Karpas-422 (cell line): ENCODE measurements at regions not wholly inside any gene's neighbourhood (a gene's known extent, or its start where the extent isn't known, plus 50 kb on each side); places are given as distances from the start of the nearest gene placed in this dataset.
A peak's percentile ranks its signal among the peaks of the same experiment; 100 is the strongest.

Experiments used
- DNase-seq: peaks from one replicate; pipeline ENCODE4 v3.0.0-alpha.2; 2015
- H2AFZ ChIP-seq: fragments of 200-600 bp; sonication (generic); 2 replicates; pipeline ENCODE4 v1.6.1; 2014; ENCODE audit warnings: antibody characterized with exemption, low read length, mixed read lengths
- H3K27ac ChIP-seq: fragments of 200-600 bp; sonication (generic); 2 replicates; pipeline ENCODE4 v1.5.1; 2014; ENCODE audit warnings: mild to moderate bottlenecking, low read length, moderate library complexity
- H3K27me3 ChIP-seq: fragments of 200-600 bp; sonication (generic); 2 replicates; pipeline ENCODE4 v1.6.1; 2014; ENCODE audit warnings: low read length, mixed read lengths
- H3K36me3 ChIP-seq: fragments of 200-600 bp; sonication (generic); 2 replicates; pipeline ENCODE4 v1.6.1; 2014; ENCODE audit warnings: low read length, mixed read lengths; ENCODE audit not compliant: insufficient read depth
- H3K4me1 ChIP-seq: fragments of 200-600 bp; sonication (generic); 2 replicates; pipeline ENCODE4 v1.6.1; 2014; ENCODE audit warnings: mild to moderate bottlenecking, low read length, mixed read lengths
- H3K4me2 ChIP-seq: fragments of 200-600 bp; sonication (generic); 2 replicates; pipeline ENCODE4 v1.6.1; 2014; ENCODE audit warnings: low read length, low read depth, mild to moderate bottlenecking; ENCODE audit not compliant: poor library complexity, severe bottlenecking
- H3K4me3 ChIP-seq: fragments of 200-600 bp; sonication (generic); 2 replicates; pipeline ENCODE4 v1.5.1; 2014; ENCODE audit warnings: mild to moderate bottlenecking, antibody characterized with exemption, low read length, mixed read lengths
- H3K79me2 ChIP-seq: fragments of 200-600 bp; sonication (generic); 2 replicates; pipeline ENCODE4 v1.6.1; 2014; ENCODE audit warnings: mild to moderate bottlenecking, low read length, mixed read lengths
- H3K9ac ChIP-seq: fragments of 200-600 bp; sonication (generic); 2 replicates; pipeline ENCODE4 v1.6.0; 2014; ENCODE audit warnings: low read length
- H3K9me2 ChIP-seq: fragments of 200-600 bp; sonication (generic), shearing (Covaris generic); replicated peaks from 2 replicates; pipeline ENCODE4 v1.6.0; 2014; ENCODE audit warnings: mild to moderate bottlenecking, low read length, moderate library complexity; ENCODE audit not compliant: insufficient read depth
- H3K9me3 ChIP-seq: fragments of 300-700, 200-600 bp; sonication (generic); 2 replicates; pipeline ENCODE4 v1.6.1; 2014; ENCODE audit warnings: low read length, mixed read lengths
- H4K20me1 ChIP-seq: fragments of 200-600 bp; sonication (generic); 2 replicates; pipeline ENCODE4 v1.6.1; 2014; ENCODE audit warnings: mild to moderate bottlenecking, antibody characterized with exemption, low read length, low read depth; ENCODE audit not compliant: insufficient read depth

GRCh38 chr18:27378431-27379095 is 193.5 kb upstream of the CHST9 start:
- no peaks in the 10 kb centered on the region for H3K4me1 ChIP-seq
- H2AFZ ChIP-seq, result no peak overlapping the region
- H3K9ac ChIP-seq, result no peak overlapping the region
- no peaks in the 10 kb centered on the region; the same call in 1 of the 2 replicates for H3K9me3 ChIP-seq
- no peaks in the 10 kb centered on the region for H3K27me3 ChIP-seq
- H3K79me2 ChIP-seq, result no peaks in the 10 kb centered on the region
- H3K27ac ChIP-seq, result no peak overlapping the region
- H4K20me1 ChIP-seq, result no peaks in the 10 kb centered on the region
- H3K4me3 ChIP-seq, result no peak overlapping the region
- no peaks in the 10 kb centered on the region for H3K36me3 ChIP-seq
- no peak overlapping the region for H3K4me2 ChIP-seq
- no peaks in the 10 kb centered on the region for H3K9me2 ChIP-seq
- DNase-seq, result no peak

DNA sequence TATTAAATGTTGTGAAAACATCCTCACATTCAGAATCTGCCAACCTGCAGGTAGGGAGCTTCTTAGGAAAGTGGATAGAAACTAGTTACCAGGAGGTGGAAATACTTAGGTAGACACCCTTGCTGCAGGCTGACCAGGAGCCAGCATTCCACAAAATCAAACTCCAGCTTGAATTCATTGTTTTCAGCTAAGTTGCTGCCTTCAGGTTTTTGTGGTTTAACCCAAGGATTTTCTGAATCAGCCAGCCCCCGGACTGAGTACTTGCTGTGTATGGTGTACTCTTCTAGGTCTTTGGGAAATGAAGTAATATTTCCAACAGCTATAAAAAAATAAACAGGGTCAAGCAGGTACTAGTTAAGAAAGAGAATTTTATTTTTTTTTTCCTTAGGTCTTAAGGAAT is 192.1 kb upstream of the CHST9 start:
- no peaks in the 10 kb centered on the region for H4K20me1 ChIP-seq

DNA sequence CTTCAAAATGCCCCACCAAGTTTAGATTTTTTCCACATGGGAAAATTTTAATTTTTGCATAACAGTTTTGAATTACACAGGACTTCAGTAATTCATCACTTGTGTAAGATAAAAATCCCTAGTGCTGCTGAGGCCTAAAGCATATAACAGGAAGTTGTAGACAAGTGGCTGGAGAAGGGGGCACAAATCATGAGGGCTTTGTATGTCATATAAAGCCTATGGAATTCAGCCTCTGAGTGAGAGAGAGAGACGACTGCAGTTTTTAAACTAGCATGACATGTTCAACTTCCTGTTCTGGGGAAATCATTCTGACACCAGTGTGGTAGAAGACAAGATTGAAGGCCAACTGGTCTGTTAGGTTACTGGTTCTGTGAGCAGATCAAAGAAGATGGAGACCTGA is 187.3 kb upstream of the CHST9 start:
- Histone ChIP-seq H3K9me3 (no peaks in the 10 kb centered on the region; the same call in 1 of the 2 replicates), H3K9me2 (no peaks in the 10 kb centered on the region), H3K4me3 (no peak overlapping the region), H3K4me2 (no peak overlapping the region), H4K20me1 (no peaks in the 10 kb centered on the region), H3K27ac (no peak overlapping the region), H2AFZ (no peak overlapping the region), H3K79me2 (no peaks in the 10 kb centered on the region), H3K36me3 (no peaks in the 10 kb centered on the region), H3K4me1 (no peaks in the 10 kb centered on the region), H3K27me3 (no peaks in the 10 kb centered on the region), H3K9ac (no peak overlapping the region)
- no peak for DNase-seq

More for the DNA sequence above, 192.1 kb upstream of the CHST9 start:
- Histone ChIP-seq H3K27ac (no peak overlapping the region), H2AFZ (no peak overlapping the region), H3K4me3 (no peak overlapping the region), H3K27me3 (no peaks in the 10 kb centered on the region), H3K4me1 (no peaks in the 10 kb centered on the region), H3K79me2 (no peaks in the 10 kb centered on the region), H3K36me3 (no peaks in the 10 kb centered on the region), H3K9me2 (no peaks in the 10 kb centered on the region), H3K9ac (no peak overlapping the region), H3K9me3 (no peaks in the 10 kb centered on the region; the same call in none of the 2 replicates), H3K4me2 (no peak overlapping the region)
- DNase-seq, result no peak

GRCh38 chr18:27366665-27367064 is 181.6 kb upstream of the CHST9 start:
- no peaks in the 10 kb centered on the region for H3K9me2 ChIP-seq
- no peaks in the 10 kb centered on the region for H3K79me2 ChIP-seq
- no peaks in the 10 kb centered on the region for H3K27me3 ChIP-seq
- H3K9ac ChIP-seq, result no peak overlapping the region
- H3K4me1 ChIP-seq, result no peaks in the 10 kb centered on the region
- no peak overlapping the region for H3K4me2 ChIP-seq
- no peak for DNase-seq
- H4K20me1 ChIP-seq, result no peaks in the 10 kb centered on the region
- H3K27ac ChIP-seq, result no peak overlapping the region
- no peak overlapping the region for H3K4me3 ChIP-seq
- H3K9me3 ChIP-seq, result no peaks in the 10 kb centered on the region
- H2AFZ ChIP-seq, result no peak overlapping the region
- no peaks in the 10 kb centered on the region for H3K36me3 ChIP-seq

- Histone ChIP-seq H2AFZ (no peak overlapping the region), H3K4me1 (no peaks in the 10 kb centered on the region), H3K27ac (no peak overlapping the region), H3K9me2 (no peaks in the 10 kb centered on the region), H3K9me3 (no peaks in the 10 kb centered on the region), H3K4me3 (no peak overlapping the region), H3K27me3 (no peaks in the 10 kb centered on the region), H3K9ac (no peak overlapping the region), H3K36me3 (no peaks in the 10 kb centered on the region), H3K4me2 (no peak overlapping the region), H4K20me1 (no peaks in the 10 kb centered on the region), H3K79me2 (no peaks in the 10 kb centered on the region)
- DNase-seq, result no peak
These were observed 181.0 kb upstream of the CHST9 start for GRCh38 chr18:27366151-27366550.

DNA sequence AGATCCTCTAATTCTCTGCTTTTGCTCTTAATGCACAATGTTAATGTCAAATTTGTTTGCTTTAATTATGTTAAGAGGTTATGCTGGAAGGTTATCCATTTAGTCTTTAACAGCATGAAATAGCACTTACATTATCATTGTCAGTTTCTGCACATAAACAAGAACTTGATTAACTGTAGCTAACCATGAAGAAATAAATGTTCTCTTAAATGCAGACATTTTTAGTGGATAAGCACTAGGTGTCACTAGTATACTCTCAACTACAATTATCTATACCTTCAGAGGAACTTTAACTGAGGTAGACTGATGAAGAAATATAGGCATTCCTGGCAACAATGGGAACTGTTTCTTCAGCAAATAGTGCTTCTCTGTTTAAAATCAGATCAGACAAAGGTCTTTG is 178.8 kb upstream of the CHST9 start:
- no peaks in the 10 kb centered on the region for H3K27me3 ChIP-seq
- peak; percentile 41 for DNase-seq

GRCh38 chr18:27361477-27361876 is 176.4 kb upstream of the CHST9 start:
- Histone ChIP-seq H3K9ac (no peak overlapping the region), H3K9me3 (no peaks in the 10 kb centered on the region), H3K27ac (no peak overlapping the region)

More for the DNA sequence above, 178.8 kb upstream of the CHST9 start:
- H3K4me3 ChIP-seq, result no peak overlapping the region
- no peaks in the 10 kb centered on the region for H3K9me3 ChIP-seq
- H3K4me1 ChIP-seq, result no peaks in the 10 kb centered on the region
- no peak overlapping the region for H3K4me2 ChIP-seq
- no peak overlapping the region for H2AFZ ChIP-seq
- no peak overlapping the region for H3K27ac ChIP-seq
- no peaks in the 10 kb centered on the region for H3K36me3 ChIP-seq
- no peaks in the 10 kb centered on the region for H3K79me2 ChIP-seq
- H3K9me2 ChIP-seq, result no peaks in the 10 kb centered on the region
- no peaks in the 10 kb centered on the region for H4K20me1 ChIP-seq
- no peak overlapping the region for H3K9ac ChIP-seq

DNA sequence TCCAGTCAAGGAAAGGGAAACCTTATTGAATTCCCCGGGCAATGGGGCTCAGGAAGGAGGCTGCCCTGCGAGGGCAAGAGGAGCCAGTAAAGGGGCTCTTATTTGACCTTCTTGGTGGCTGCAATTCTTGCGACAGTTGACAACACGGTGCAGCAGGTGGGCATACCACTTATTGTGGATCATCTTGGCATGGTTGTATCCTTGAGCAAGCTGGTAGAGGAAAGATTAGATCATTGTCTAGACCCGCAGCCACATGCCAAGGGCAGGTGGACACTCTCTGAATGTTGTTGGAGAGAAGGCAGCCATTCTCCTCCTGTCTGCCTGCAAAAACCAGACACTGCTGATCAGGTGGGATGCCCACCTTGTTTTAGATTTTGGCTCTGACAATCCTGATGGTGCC is 170.2 kb upstream of the CHST9 start:
- H3K27ac ChIP-seq, result no peak overlapping the region
- no peak overlapping the region for H3K9ac ChIP-seq
- no peaks in the 10 kb centered on the region for H3K79me2 ChIP-seq
- H3K4me2 ChIP-seq, result no peak overlapping the region
- no peak overlapping the region for H2AFZ ChIP-seq
- H3K4me1 ChIP-seq, result no peaks in the 10 kb centered on the region
- H4K20me1 ChIP-seq, result no peaks in the 10 kb centered on the region
- no peaks in the 10 kb centered on the region for H3K9me2 ChIP-seq
- no peaks in the 10 kb centered on the region for H3K36me3 ChIP-seq
- H3K9me3 ChIP-seq, result peaks cover 3% of the 10 kb centered on the region; the same call in 1 of the 2 replicates
- DNase-seq, result no peak
- H3K4me3 ChIP-seq, result no peak overlapping the region
- H3K27me3 ChIP-seq, result no peaks in the 10 kb centered on the region

More at GRCh38 chr18:27361477-27361876, 176.4 kb upstream of the CHST9 start:
- H3K4me2 ChIP-seq, result no peak overlapping the region
- no peaks in the 10 kb centered on the region for H3K27me3 ChIP-seq
- no peaks in the 10 kb centered on the region for H3K79me2 ChIP-seq
- H4K20me1 ChIP-seq, result no peaks in the 10 kb centered on the region
- H3K4me1 ChIP-seq, result no peaks in the 10 kb centered on the region
- no peaks in the 10 kb centered on the region for H3K36me3 ChIP-seq
- no peak for DNase-seq
- no peak overlapping the region for H2AFZ ChIP-seq
- no peaks in the 10 kb centered on the region for H3K9me2 ChIP-seq
- H3K4me3 ChIP-seq, result no peak overlapping the region
